SU-DHL-6 (cell line): ENCODE measurements at regions not wholly inside any gene's neighbourhood (a gene's known extent, or its start where the extent isn't known, plus 50 kb on each side); places are given as distances from the start of the nearest gene placed in this dataset.

ENCODE experiments used
- EZH2phosphoT487 ChIP-seq: fragments of 200-600 bp; sonication (generic), shearing (Covaris generic); conservative IDR thresholded peaks from 2 replicates; pipeline ENCODE4 v1.6.1; 2018; ENCODE audit warnings: mild to moderate bottlenecking, antibody characterized with exemption, low read length, moderate library complexity, mixed read lengths
- TF ChIP-seq, protein P1 (sequence below): fragments of 200-600 bp; sonication (generic); IDR thresholded peaks from one replicate; pipeline ENCODE4 v1.5.1; 2017; ENCODE audit warnings: antibody characterized with exemption, mild to moderate bottlenecking, low read length, moderate library complexity; ENCODE audit not compliant: insufficient read depth, poor library complexity, severe bottlenecking

DNA sequence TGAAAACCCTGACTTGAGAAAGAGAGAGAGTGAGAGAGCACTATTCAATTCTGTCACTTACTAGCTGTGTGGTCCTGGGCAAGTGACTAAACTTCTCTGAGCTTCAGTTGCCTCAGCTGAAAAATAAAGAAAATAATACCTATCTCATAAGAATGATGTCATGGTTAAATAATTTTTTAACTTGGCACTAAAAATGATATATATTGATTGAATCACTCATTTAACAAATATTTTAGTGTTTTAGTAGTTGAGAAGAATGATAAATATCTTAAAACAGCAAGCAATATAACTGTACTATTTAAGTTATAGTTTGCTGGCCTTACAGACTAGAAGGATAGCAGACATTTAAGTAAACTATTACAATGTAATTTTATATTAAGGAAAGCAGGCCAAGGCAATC, 764.2 kb downstream of the DIAPH3 start:
- TF ChIP-seq, protein P1, sequence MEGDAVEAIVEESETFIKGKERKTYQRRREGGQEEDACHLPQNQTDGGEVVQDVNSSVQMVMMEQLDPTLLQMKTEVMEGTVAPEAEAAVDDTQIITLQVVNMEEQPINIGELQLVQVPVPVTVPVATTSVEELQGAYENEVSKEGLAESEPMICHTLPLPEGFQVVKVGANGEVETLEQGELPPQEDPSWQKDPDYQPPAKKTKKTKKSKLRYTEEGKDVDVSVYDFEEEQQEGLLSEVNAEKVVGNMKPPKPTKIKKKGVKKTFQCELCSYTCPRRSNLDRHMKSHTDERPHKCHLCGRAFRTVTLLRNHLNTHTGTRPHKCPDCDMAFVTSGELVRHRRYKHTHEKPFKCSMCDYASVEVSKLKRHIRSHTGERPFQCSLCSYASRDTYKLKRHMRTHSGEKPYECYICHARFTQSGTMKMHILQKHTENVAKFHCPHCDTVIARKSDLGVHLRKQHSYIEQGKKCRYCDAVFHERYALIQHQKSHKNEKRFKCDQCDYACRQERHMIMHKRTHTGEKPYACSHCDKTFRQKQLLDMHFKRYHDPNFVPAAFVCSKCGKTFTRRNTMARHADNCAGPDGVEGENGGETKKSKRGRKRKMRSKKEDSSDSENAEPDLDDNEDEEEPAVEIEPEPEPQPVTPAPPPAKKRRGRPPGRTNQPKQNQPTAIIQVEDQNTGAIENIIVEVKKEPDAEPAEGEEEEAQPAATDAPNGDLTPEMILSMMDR = no peak
- no peak for TF ChIP-seq EZH2phosphoT487
